Testis (tissue), 2 donors: ENCODE measurements at regions not wholly inside any gene's neighbourhood (a gene's known extent, or its start where the extent isn't known, plus 50 kb on each side); places are given as distances from the start of the nearest gene placed in this dataset.
"Not testable (repeated sequence)": the region's sequence is repeated elsewhere in the genome, so short reads cannot be mapped to it uniquely, and the experiment has no call there.

ENCODE experiments used
- CTCF ChIP-seq, 3 experiments: fragments of 450-650 bp in 2 of 3; fragments of 200-600 bp in 1 of 3; sonication (generic) in 1 of 3; IDR thresholded peaks; one replicate each; pipeline ENCODE4 v1.5.1; 2016 to 2019; ENCODE audit warnings: antibody characterized with exemption in 3 of 3, mild to moderate bottlenecking in 2 of 3, moderate library complexity in 1 of 3
- POLR2A ChIP-seq: fragments of 450-650 bp; IDR thresholded peaks from one replicate; pipeline ENCODE4 v1.6.1; 2017; ENCODE audit warnings: antibody characterized with exemption, mild to moderate bottlenecking, moderate library complexity

GRCh38 chr18:976393-977128, 71.9 kb downstream of the ADCYAP1 start:
- TF ChIP-seq CTCF (IDR thresholded peaks at IDR 0.05); POLR2A: not testable (repeated sequence)
